Activated B cell treated with CpG ODN at 0.5 μM for 24 hours (primary cell): ENCODE measurements at regions not wholly inside any gene's neighbourhood (a gene's known extent, or its start where the extent isn't known, plus 50 kb on each side); places are given as distances from the start of the nearest gene placed in this dataset.

ENCODE experiments used
- ATAC-seq: fragments of 200-7000 bp; cut with Tn5 transposase; one replicate; pipeline ENCODE4 v1.10.0; 2021; ENCODE audit warnings: low read depth, mild to moderate bottlenecking, moderate library complexity
- CTCF ChIA-PET: fragments of 350-600 bp; sonication (Branson Sonifier 250); formaldehyde crosslinking; loops from one replicate; lab custom pipeline; 2021; ENCODE audit warnings: antibody characterized with exemption; lab: Charles Lee
- POLR2A ChIA-PET: fragments of 350-600 bp; sonication (Branson Sonifier 250); formaldehyde crosslinking; loops from one replicate; lab custom pipeline; 2021; ENCODE audit warnings: antibody characterized with exemption; lab: Charles Lee
- DNase-seq: peaks from one replicate; pipeline ENCODE4 v3.0.0; 2022
- H3K27ac Mint-ChIP-seq: one replicate; pipeline ENCODE4 v1.8.0; 2020; ENCODE audit warnings: mixed read lengths
- H3K27me3 Mint-ChIP-seq: one replicate; pipeline ENCODE4 v1.8.0; 2021; ENCODE audit warnings: mixed read lengths
- H3K36me3 Mint-ChIP-seq: one replicate; pipeline ENCODE4 v1.8.0; 2021; ENCODE audit warnings: low read depth, mixed read lengths
- H3K4me1 Mint-ChIP-seq: one replicate; pipeline ENCODE4 v1.8.0; 2021; ENCODE audit warnings: mixed read lengths
- H3K4me3 Mint-ChIP-seq: one replicate; pipeline ENCODE4 v1.8.0; 2020; ENCODE audit warnings: mild to moderate bottlenecking, mixed read lengths
- H3K9me3 Mint-ChIP-seq: one replicate; pipeline ENCODE4 v1.8.0; 2020; ENCODE audit warnings: mixed read lengths
- CTCF ChIP-seq: fragments of 200-600 bp; IDR thresholded peaks from one replicate; pipeline ENCODE4 v1.8.0; 2022; ENCODE audit warnings: antibody characterized with exemption, mild to moderate bottlenecking
- intact Hi-C: fragments of 100-400 bp; cut with micrococcal nuclease; formaldehyde crosslinking; loops from one replicate; pipeline ENCODE4 v1.15.1; 2024

- TF ChIP-seq CTCF: no peak
- POLR2A ChIA-PET: no interaction called here
- Mint-ChIP-seq H3K4me1 (peaks cover 1% of the 10 kb centered on the region), H3K27me3 (no peaks in the 10 kb centered on the region), H3K9me3 (no peaks in the 10 kb centered on the region), H3K4me3 (no peak overlapping the region), H3K36me3 (peaks cover 4% of the 10 kb centered on the region), H3K27ac (no peak overlapping the region)
- intact Hi-C loops: no loop called here
- CTCF ChIA-PET: no interaction called here
- no peak for DNase-seq
- no peak for ATAC-seq
Observed at GRCh38 chr3:113094337-113095221, 103.8 kb downstream of the GTPBP8 start.

- Mint-ChIP-seq H3K9me3 (peaks cover 2% of the 10 kb centered on the region), H3K4me3 (no peak overlapping the region), H3K4me1 (peaks cover 1% of the 10 kb centered on the region), H3K27ac (no peak overlapping the region), H3K36me3 (peaks cover 2% of the 10 kb centered on the region), H3K27me3 (no peaks in the 10 kb centered on the region)
- ChIA-PET POLR2A (no interaction called here), CTCF (no interaction called here)
- no peak for TF ChIP-seq CTCF
- DNase-seq (no peak), ATAC-seq (no peak)
- intact Hi-C loops: no loop called here
Observed at GRCh38 chr3:113096188-113096892, 105.6 kb downstream of the GTPBP8 start.

GRCh38 chr3:113097960-113098447 is 107.2 kb downstream of the GTPBP8 start:
- H3K27ac Mint-ChIP-seq: no peak overlapping the region
- intact Hi-C loops: no loop called here
- peaks cover 1% of the 10 kb centered on the region for H3K4me1 Mint-ChIP-seq
- ChIA-PET CTCF (no interaction called here), POLR2A (no interaction called here)
- DNase-seq (no peak), ATAC-seq (no peak)
- H3K9me3 Mint-ChIP-seq: peaks cover 2% of the 10 kb centered on the region
- no peaks in the 10 kb centered on the region for H3K36me3 Mint-ChIP-seq
- no peak for TF ChIP-seq CTCF
- H3K4me3 Mint-ChIP-seq: no peak overlapping the region
- no peaks in the 10 kb centered on the region for H3K27me3 Mint-ChIP-seq

DNA sequence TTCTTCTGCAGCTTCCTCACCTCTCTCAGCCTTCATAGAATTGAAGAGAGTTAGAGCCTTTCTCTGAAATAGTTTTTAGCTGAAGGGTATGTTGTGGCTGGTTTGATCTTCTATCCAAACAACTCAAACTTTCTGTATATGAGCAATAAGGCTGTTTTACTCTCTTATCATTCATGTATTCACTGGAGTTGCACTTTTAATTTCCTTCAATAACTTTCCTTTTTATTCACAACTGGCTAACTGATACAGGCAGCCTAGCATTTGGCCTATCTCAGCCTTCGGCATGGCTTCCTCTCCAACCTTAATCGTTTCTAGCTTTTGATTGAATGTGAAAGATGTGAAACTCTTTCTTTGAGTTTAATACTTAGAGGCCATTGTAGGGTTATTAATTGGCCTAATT is 109.3 kb downstream of the GTPBP8 start:
- POLR2A ChIA-PET: no interaction called here
- Mint-ChIP-seq H3K27ac (no peak overlapping the region), H3K4me3 (no peak overlapping the region), H3K36me3 (no peaks in the 10 kb centered on the region), H3K9me3 (peaks cover 2% of the 10 kb centered on the region), H3K4me1 (peaks cover 1% of the 10 kb centered on the region), H3K27me3 (no peaks in the 10 kb centered on the region)
- ATAC-seq (no peak), DNase-seq (no peak)
- TF ChIP-seq CTCF: no peak
- CTCF ChIA-PET: no interaction called here
- intact Hi-C loops: no loop called here

GRCh38 chr3:113103588-113103987 is 107.8 kb upstream of the BOC start:
- H3K9me3 Mint-ChIP-seq: peaks cover 2% of the 10 kb centered on the region
- H3K4me3 Mint-ChIP-seq: no peak overlapping the region
- no peak for TF ChIP-seq CTCF
- intact Hi-C loops: no loop called here
- DNase-seq (no peak), ATAC-seq (no peak)
- CTCF ChIA-PET: no interaction called here
- H3K27me3 Mint-ChIP-seq: no peaks in the 10 kb centered on the region
- H3K4me1 Mint-ChIP-seq: no peaks in the 10 kb centered on the region
- H3K36me3 Mint-ChIP-seq: no peaks in the 10 kb centered on the region
- no peak overlapping the region for H3K27ac Mint-ChIP-seq
- POLR2A ChIA-PET: no interaction called here
